CD8-positive, alpha-beta memory T cell (primary cell): ENCODE measurements at regions not wholly inside any gene's neighbourhood (a gene's known extent, or its start where the extent isn't known, plus 50 kb on each side); places are given as distances from the start of the nearest gene placed in this dataset.

ENCODE experiments used
- CTCF ChIA-PET: fragments of 350-600 bp; sonication (Branson Sonifier 250); formaldehyde crosslinking; loops from one replicate; lab custom pipeline; 2021; ENCODE audit warnings: antibody characterized with exemption; lab: Charles Lee
- POLR2A ChIA-PET: fragments of 350-600 bp; sonication (Branson Sonifier 250); formaldehyde crosslinking; loops from one replicate; lab custom pipeline; 2021; ENCODE audit warnings: antibody characterized with exemption; lab: Charles Lee
- DNase-seq, 5 donors: peaks; one replicate each; pipeline versions ENCODE4 v3.0.0 to v3.0.0-alpha.2; 2020 to 2022; ENCODE audit warnings: mixed read lengths in 1 of 5
- H3K27ac ChIP-seq: one replicate; pipeline ENCODE4 v1.7.0; 2013; ENCODE audit warnings: low read depth, mild to moderate bottlenecking, low read length, moderate library complexity
- H3K27me3 ChIP-seq: 2 replicates; pipeline ENCODE4 v1.7.0; 2013; ENCODE audit warnings: low read length, mild to moderate bottlenecking; ENCODE audit not compliant: insufficient read depth, poor library complexity, severe bottlenecking
- H3K36me3 ChIP-seq: 2 replicates; pipeline ENCODE4 v1.7.0; 2013; ENCODE audit warnings: mild to moderate bottlenecking, low read length, moderate library complexity; ENCODE audit not compliant: insufficient read depth
- H3K4me1 ChIP-seq: 2 replicates; pipeline ENCODE4 v1.7.0; 2013; ENCODE audit warnings: mild to moderate bottlenecking, low read length, moderate library complexity; ENCODE audit not compliant: insufficient read depth
- H3K4me3 ChIP-seq: 2 replicates; pipeline ENCODE4 v1.7.0; 2013; ENCODE audit warnings: mild to moderate bottlenecking, low read length
- H3K9me3 ChIP-seq: 2 replicates; pipeline ENCODE4 v1.7.0; 2013; ENCODE audit warnings: mild to moderate bottlenecking, low read length
- H3K27ac Mint-ChIP-seq, 8 donors: one replicate each; pipeline ENCODE4 v1.8.0; 2020 to 2021; ENCODE audit warnings: mixed read lengths in 8 of 8, mild to moderate bottlenecking in 6 of 8, inconsistent platforms in 3 of 8, moderate library complexity in 3 of 8
- H3K27me3 Mint-ChIP-seq, 2 donors: one replicate each; pipeline ENCODE4 v1.8.0; 2020 to 2021; ENCODE audit warnings: mixed read lengths in 2 of 2, mild to moderate bottlenecking in 1 of 2, moderate library complexity in 1 of 2
- H3K36me3 Mint-ChIP-seq, 3 donors: one replicate each; pipeline ENCODE4 v1.8.0; 2020 to 2021; ENCODE audit warnings: mixed read lengths in 3 of 3, inconsistent platforms in 1 of 3, mild to moderate bottlenecking in 1 of 3
- H3K4me1 Mint-ChIP-seq, 3 donors: one replicate each; pipeline ENCODE4 v1.8.0; 2020 to 2021; ENCODE audit warnings: mixed read lengths in 3 of 3, inconsistent platforms in 1 of 3, mild to moderate bottlenecking in 1 of 3
- H3K4me3 Mint-ChIP-seq, 7 donors: one replicate each; pipeline ENCODE4 v1.8.0; 2020 to 2021; ENCODE audit warnings: mixed read lengths in 7 of 7, mild to moderate bottlenecking in 6 of 7, moderate library complexity in 4 of 7, inconsistent platforms in 2 of 7
- H3K9me3 Mint-ChIP-seq, 5 donors: one replicate each; pipeline ENCODE4 v1.8.0; 2020 to 2022; ENCODE audit warnings: mixed read lengths in 5 of 5, mild to moderate bottlenecking in 3 of 5, moderate library complexity in 2 of 5, inconsistent platforms in 1 of 5

GRCh38 chr12:23174917-23175316 lies 549.9 kb downstream of the ETNK1 start:
- Histone ChIP-seq H3K27ac (no peak overlapping the region), H3K9me3 (no peaks in the 10 kb centered on the region), H3K27me3 (no peaks in the 10 kb centered on the region), H3K4me1 (no peaks in the 10 kb centered on the region), H3K36me3 (no peaks in the 10 kb centered on the region), H3K4me3 (no peak overlapping the region)
- Mint-ChIP-seq H3K4me3 (no peak overlapping the region), H3K36me3 (no peaks in the 10 kb centered on the region), H3K27me3 (peaks cover 0 to 5% of the 10 kb centered on the region in 2 donors), H3K9me3 (peaks cover 0 to 5% (median 0%) of the 10 kb centered on the region in 5 donors), H3K27ac (no peak overlapping the region), H3K4me1 (no peaks in the 10 kb centered on the region)
- ChIA-PET CTCF (no interaction called here), POLR2A (no interaction called here)
- no peak for DNase-seq

GRCh38 chr12:23185346-23185745 lies 560.4 kb downstream of the ETNK1 start:
- no peak for DNase-seq
- Histone ChIP-seq H3K4me3 (no peak overlapping the region), H3K27me3 (no peaks in the 10 kb centered on the region), H3K27ac (no peak overlapping the region), H3K9me3 (no peaks in the 10 kb centered on the region), H3K4me1 (no peaks in the 10 kb centered on the region), H3K36me3 (no peaks in the 10 kb centered on the region)
- H3K9me3 Mint-ChIP-seq = no peaks in the 10 kb centered on the region
- H3K4me3 Mint-ChIP-seq = no peak overlapping the region
- H3K27me3 Mint-ChIP-seq = peaks cover 0 to 5% of the 10 kb centered on the region in 2 donors
- ChIA-PET CTCF (no interaction called here), POLR2A (no interaction called here)
- H3K4me1 Mint-ChIP-seq = no peaks in the 10 kb centered on the region
- H3K27ac Mint-ChIP-seq = no peak overlapping the region
- no peaks in the 10 kb centered on the region for H3K36me3 Mint-ChIP-seq

DNA sequence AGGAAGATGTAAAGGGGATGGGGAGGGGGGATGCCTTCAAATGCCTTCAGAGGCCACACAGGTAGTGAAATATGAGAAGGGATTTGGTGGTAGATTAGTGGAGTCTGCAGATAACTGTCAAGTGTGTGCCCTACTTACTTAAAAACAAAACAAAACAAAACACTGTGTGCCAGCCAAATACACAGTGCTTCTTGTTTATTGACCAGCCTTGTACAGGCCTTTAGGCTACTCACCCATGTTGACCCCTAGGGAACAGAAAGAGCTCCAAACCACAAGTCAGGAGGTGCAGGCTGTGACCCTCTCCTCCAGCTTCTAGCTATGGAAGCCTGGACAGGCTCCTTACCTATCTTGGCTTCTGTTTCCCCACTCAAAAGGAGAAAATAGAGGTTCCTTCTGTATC lies 562.0 kb downstream of the ETNK1 start:
- Mint-ChIP-seq H3K4me3 (no peak overlapping the region), H3K27me3 (peaks cover 0 to 5% of the 10 kb centered on the region in 2 donors), H3K27ac (no peak overlapping the region), H3K36me3 (no peaks in the 10 kb centered on the region), H3K9me3 (no peaks in the 10 kb centered on the region), H3K4me1 (no peaks in the 10 kb centered on the region)
- ChIA-PET POLR2A (no interaction called here), CTCF (no interaction called here)
- Histone ChIP-seq H3K27me3 (no peaks in the 10 kb centered on the region), H3K4me3 (no peak overlapping the region), H3K27ac (no peak overlapping the region), H3K36me3 (no peaks in the 10 kb centered on the region), H3K9me3 (no peaks in the 10 kb centered on the region), H3K4me1 (no peaks in the 10 kb centered on the region)
- DNase-seq = no peak

GRCh38 chr12:23193552-23193951 lies 568.6 kb downstream of the ETNK1 start:
- Mint-ChIP-seq H3K4me1 (no peaks in the 10 kb centered on the region), H3K27me3 (no peaks in the 10 kb centered on the region), H3K36me3 (no peaks in the 10 kb centered on the region), H3K4me3 (no peak overlapping the region), H3K27ac (no peak overlapping the region), H3K9me3 (peaks cover 0 to 3% (median 0%) of the 10 kb centered on the region in 5 donors)
- ChIA-PET CTCF (interaction anchor here (1.2 kb wide), 1 partner anchor 12 kb away, joined by 3 read pairs; no protein-coding TSS in a partner anchor), POLR2A (no interaction called here)
- no peaks in the 10 kb centered on the region for H3K27me3 ChIP-seq
- no peak for DNase-seq
- H3K9me3 ChIP-seq = no peaks in the 10 kb centered on the region
- H3K4me1 ChIP-seq = no peaks in the 10 kb centered on the region
- no peak overlapping the region for H3K27ac ChIP-seq
- H3K4me3 ChIP-seq = no peak overlapping the region
- H3K36me3 ChIP-seq = no peaks in the 10 kb centered on the region

DNA sequence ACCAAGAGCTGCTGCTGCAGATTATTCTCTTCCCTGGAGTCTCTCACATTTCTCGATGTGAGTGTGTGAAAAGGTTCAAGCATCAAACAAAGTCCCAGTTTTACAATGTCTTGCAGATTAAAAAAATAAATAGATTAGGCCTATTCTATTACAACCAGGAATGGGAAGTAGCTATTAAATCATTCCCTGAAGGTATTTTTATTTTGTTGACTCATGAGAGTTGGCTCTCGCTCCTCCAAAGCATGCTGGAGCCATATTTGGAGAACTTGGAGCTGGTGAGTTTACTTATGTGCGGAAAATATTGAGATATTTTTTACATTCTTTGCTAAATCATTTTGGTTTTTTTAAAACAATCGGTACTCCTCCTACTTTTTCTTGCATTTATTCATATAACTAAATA lies 572.3 kb downstream of the ETNK1 start:
- ChIA-PET POLR2A (no interaction called here), CTCF (no interaction called here)
- H3K4me1 ChIP-seq = no peaks in the 10 kb centered on the region
- no peak overlapping the region for H3K27ac ChIP-seq
- DNase-seq = no peak
- Mint-ChIP-seq H3K9me3 (peaks cover 0 to 3% (median 0%) of the 10 kb centered on the region in 5 donors), H3K27me3 (peaks cover 0 to 2% of the 10 kb centered on the region in 2 donors), H3K36me3 (no peaks in the 10 kb centered on the region), H3K27ac (no peak overlapping the region), H3K4me1 (no peaks in the 10 kb centered on the region), H3K4me3 (no peak overlapping the region)
- no peak overlapping the region for H3K4me3 ChIP-seq
- H3K9me3 ChIP-seq = no peaks in the 10 kb centered on the region
- H3K27me3 ChIP-seq = no peaks in the 10 kb centered on the region
- H3K36me3 ChIP-seq = no peaks in the 10 kb centered on the region

GRCh38 chr12:23202728-23203127 lies 577.8 kb downstream of the ETNK1 start:
- no peaks in the 10 kb centered on the region for H3K36me3 ChIP-seq
- Mint-ChIP-seq H3K36me3 (no peaks in the 10 kb centered on the region), H3K27me3 (peaks cover 0 to 2% of the 10 kb centered on the region in 2 donors), H3K4me1 (no peaks in the 10 kb centered on the region), H3K4me3 (no peak overlapping the region), H3K9me3 (no peaks in the 10 kb centered on the region), H3K27ac (no peak overlapping the region)
- POLR2A ChIA-PET = no interaction called here
- no peak overlapping the region for H3K4me3 ChIP-seq
- no peak for DNase-seq
- no peak overlapping the region for H3K27ac ChIP-seq
- CTCF ChIA-PET = no interaction called here
- no peaks in the 10 kb centered on the region for H3K4me1 ChIP-seq
- no peaks in the 10 kb centered on the region for H3K9me3 ChIP-seq
- no peaks in the 10 kb centered on the region for H3K27me3 ChIP-seq

GRCh38 chr12:23204933-23205778 lies 580.2 kb downstream of the ETNK1 start:
- H3K36me3 Mint-ChIP-seq = no peaks in the 10 kb centered on the region
- no peaks in the 10 kb centered on the region for H3K9me3 ChIP-seq
- H3K27ac Mint-ChIP-seq = no peak overlapping the region
- H3K27me3 ChIP-seq = no peaks in the 10 kb centered on the region
- no peak overlapping the region for H3K4me3 ChIP-seq
- H3K36me3 ChIP-seq = no peaks in the 10 kb centered on the region
- H3K27ac ChIP-seq = no peak overlapping the region
- peaks cover 0 to 3% of the 10 kb centered on the region in 2 donors for H3K27me3 Mint-ChIP-seq
- H3K4me3 Mint-ChIP-seq = no peak overlapping the region
- CTCF ChIA-PET = interaction anchor here (0.6 to 1.0 kb wide), 3 partner anchors 11 to 17 kb away, joined by 3 read pairs; no protein-coding TSS in a partner anchor
- H3K9me3 Mint-ChIP-seq = no peaks in the 10 kb centered on the region
- H3K4me1 Mint-ChIP-seq = no peaks in the 10 kb centered on the region
- DNase-seq = peak in 2 of 5 donors; percentile 17
- H3K4me1 ChIP-seq = no peaks in the 10 kb centered on the region
- POLR2A ChIA-PET = no interaction called here

DNA sequence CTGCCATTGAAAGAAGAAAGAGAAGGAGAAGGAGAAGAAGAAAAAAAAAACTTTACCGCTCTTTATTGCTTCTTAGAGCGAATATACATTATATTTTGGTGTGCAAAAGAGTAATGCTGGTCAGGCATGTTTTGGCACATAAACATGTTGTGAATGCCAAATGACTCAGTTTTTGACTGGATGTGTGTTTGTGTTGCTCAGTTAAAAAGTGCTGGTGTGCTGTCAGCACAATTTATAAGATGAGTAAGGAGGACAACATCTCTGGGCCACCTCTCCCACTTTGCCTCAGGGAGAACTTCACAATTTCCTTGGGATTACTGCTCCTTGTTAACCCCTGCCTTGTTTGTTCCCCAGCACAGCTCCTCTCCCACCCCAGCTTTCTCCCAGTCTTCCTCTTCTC lies 584.8 kb downstream of the ETNK1 start:
- H3K36me3 ChIP-seq = no peaks in the 10 kb centered on the region
- no peaks in the 10 kb centered on the region for H3K4me1 ChIP-seq
- no peak overlapping the region for H3K4me3 ChIP-seq
- DNase-seq = no peak
- no peaks in the 10 kb centered on the region for H3K9me3 ChIP-seq
- H3K27ac ChIP-seq = no peak overlapping the region
- H3K27ac Mint-ChIP-seq = no peak overlapping the region
- POLR2A ChIA-PET = no interaction called here
- H3K4me1 Mint-ChIP-seq = no peaks in the 10 kb centered on the region
- H3K27me3 Mint-ChIP-seq = peaks cover 0 to 4% of the 10 kb centered on the region in 2 donors
- no peaks in the 10 kb centered on the region for H3K36me3 Mint-ChIP-seq
- no peaks in the 10 kb centered on the region for H3K27me3 ChIP-seq
- peaks cover 0 to 3% (median under 1%) of the 10 kb centered on the region in 5 donors for H3K9me3 Mint-ChIP-seq
- no peak overlapping the region for H3K4me3 Mint-ChIP-seq
- CTCF ChIA-PET = no interaction called here
